H1 (cell line): ENCODE measurements at regions not wholly inside any gene's neighbourhood (a gene's known extent, or its start where the extent isn't known, plus 50 kb on each side); places are given as distances from the start of the nearest gene placed in this dataset.
"Not testable (repeated sequence)": the region's sequence is repeated elsewhere in the genome, so short reads cannot be mapped to it uniquely, and the experiment has no call there.

Experiments
- CTCF ChIA-PET: fragments of 300-600 bp; sonication (Branson Sonifier 250); formaldehyde crosslinking; loops from one replicate; lab custom pipeline; 2021; ENCODE audit not compliant: partially characterized antibody; lab: Charles Lee
- POLR2A ChIA-PET: fragments of 300-600 bp; sonication (Branson Sonifier 250); formaldehyde crosslinking; loops from one replicate; lab custom pipeline; 2021; ENCODE audit warnings: inconsistent platforms; ENCODE audit not compliant: partially characterized antibody; lab: Charles Lee
- DNase-seq, 2 experiments: peaks; one replicate each; pipeline versions ENCODE4 v3.0.0 to v3.0.0-alpha.2; 2010 to 2022; ENCODE audit warnings: low spot score in 2 of 2, low read depth in 1 of 2, mixed read lengths in 1 of 2
- FAIRE-seq: peaks from 2 replicates; lab custom pipeline; 2011; peaks lifted over from hg19 to GRCh38; lab: Jason Lieb, UNC
- H2AFZ ChIP-seq: 2 replicates; pipeline ENCODE4 v1.8.1; 2012; ENCODE audit warnings: low read length, inconsistent platforms
- H2AK5ac ChIP-seq: 2 replicates; pipeline ENCODE4 v1.6.1; 2013; ENCODE audit warnings: low read depth, low read length
- H2BK120ac ChIP-seq: replicated peaks from 2 replicates; pipeline ENCODE3; 2013; ENCODE audit warnings: low read depth, low read length, inconsistent platforms
- H2BK12ac ChIP-seq: 2 replicates; pipeline ENCODE4 v1.6.1; 2013; ENCODE audit warnings: low read depth, low read length
- H2BK15ac ChIP-seq: 2 replicates; pipeline ENCODE4 v1.6.1; 2013; ENCODE audit warnings: low read length
- H2BK20ac ChIP-seq: 2 replicates; pipeline ENCODE4 v1.6.1; 2013; ENCODE audit warnings: low read length
- H2BK5ac ChIP-seq: 2 replicates; pipeline ENCODE4 v1.6.1; 2013; ENCODE audit warnings: low read depth, low read length
- H3K14ac ChIP-seq: 2 replicates; pipeline ENCODE4 v1.6.1; 2013; ENCODE audit warnings: inconsistent platforms; ENCODE audit not compliant: insufficient read length
- H3K18ac ChIP-seq: 2 replicates; pipeline ENCODE4 v1.6.1; 2013; ENCODE audit warnings: low read length; ENCODE audit errors: extremely low read depth
- H3K23ac ChIP-seq: 2 replicates; pipeline ENCODE4 v1.6.1; 2013; ENCODE audit warnings: inconsistent platforms; ENCODE audit not compliant: insufficient read length
- H3K23me2 ChIP-seq: 2 replicates; pipeline ENCODE4 v1.6.1; 2013; ENCODE audit warnings: low read depth, low read length
- H3K27ac ChIP-seq: 2 replicates; pipeline ENCODE4 v1.6.1; 2011; ENCODE audit warnings: low read depth, low read length, inconsistent platforms
- H3K27me3 ChIP-seq, 4 experiments: replicated peaks in 1 of 4; 1 replicate in 1 of 4; 2 replicates in 3 of 4; pipeline versions ENCODE4 v1.6.1 to v1.8.1; 2011 to 2013; ENCODE audit warnings: low read length in 3 of 4, mild to moderate bottlenecking in 3 of 4, inconsistent platforms in 2 of 4, mixed read lengths in 2 of 4, moderate library complexity in 1 of 4; ENCODE audit not compliant: control insufficient read depth in 3 of 4, insufficient read depth in 3 of 4; ENCODE audit errors: extremely low read depth in 1 of 4
- H3K36me3 ChIP-seq, 4 experiments: 2 replicates each; pipeline versions ENCODE4 v1.6.1 to v1.8.1; 2011 to 2013; ENCODE audit warnings: mild to moderate bottlenecking in 4 of 4, low read length in 3 of 4, moderate library complexity in 2 of 4, control low read depth in 1 of 4, inconsistent platforms in 1 of 4; ENCODE audit not compliant: insufficient read depth in 4 of 4, control insufficient read depth in 2 of 4
- H3K4ac ChIP-seq: replicated peaks from 2 replicates; pipeline ENCODE3; 2013; ENCODE audit warnings: low read length, low read depth, mixed read lengths, inconsistent platforms; ENCODE audit not compliant: insufficient read length
- H3K4me1 ChIP-seq, 4 experiments: replicated peaks in 1 of 4; 1 replicate in 1 of 4; 2 replicates in 3 of 4; pipeline versions ENCODE4 v1.6.1 to v1.8.1; 2011 to 2013; ENCODE audit warnings: low read length in 3 of 4, inconsistent platforms in 2 of 4, mixed read lengths in 1 of 4; ENCODE audit not compliant: insufficient read depth in 4 of 4, control insufficient read depth in 3 of 4
- H3K4me2 ChIP-seq, 2 experiments: 2 replicates each; pipeline versions ENCODE4 v1.6.1 to v1.8.1; 2011 to 2013; ENCODE audit warnings: low read depth in 2 of 2, low read length in 2 of 2, control low read depth in 1 of 2, inconsistent platforms in 1 of 2, mild to moderate bottlenecking in 1 of 2; ENCODE audit not compliant: insufficient read depth in 1 of 2
- H3K4me3 ChIP-seq, 4 experiments: fragments of 200-600, 300-600 bp in 1 of 4; sonication (generic), shearing (Covaris generic), sonication (Bioruptor Twin) in 1 of 4; 2 replicates each; pipeline versions ENCODE4 v1.5.1 to v1.8.1; 2011 to 2016; ENCODE audit warnings: low read length in 4 of 4, low read depth in 3 of 4, control low read depth in 2 of 4, inconsistent platforms in 2 of 4, mild to moderate bottlenecking in 2 of 4, mixed read lengths in 1 of 4, moderate library complexity in 1 of 4; ENCODE audit not compliant: insufficient read depth in 2 of 4; ENCODE audit errors: extremely low read depth in 1 of 4
- H3K56ac ChIP-seq: replicated peaks from 2 replicates; pipeline ENCODE3; 2013; ENCODE audit warnings: low read depth, mild to moderate bottlenecking, mixed read lengths, low read length, inconsistent platforms; ENCODE audit not compliant: insufficient read length
- H3K79me1 ChIP-seq: 2 replicates; pipeline ENCODE4 v1.6.1; 2013; ENCODE audit warnings: low read depth, low read length, control low read depth
- H3K79me2 ChIP-seq, 2 experiments: 2 replicates each; pipeline versions ENCODE4 v1.6.1 to v1.8.1; 2012 to 2013; ENCODE audit warnings: low read length in 2 of 2, mild to moderate bottlenecking in 2 of 2, inconsistent platforms in 1 of 2; ENCODE audit not compliant: insufficient read depth in 2 of 2, control insufficient read depth in 1 of 2
- H3K9ac ChIP-seq, 4 experiments: replicated peaks in 1 of 4; 1 replicate in 1 of 4; 2 replicates in 3 of 4; pipeline versions ENCODE4 v1.6.1 to v1.8.1; 2011 to 2013; ENCODE audit warnings: low read depth in 3 of 4, low read length in 3 of 4, control low read depth in 2 of 4, mild to moderate bottlenecking in 2 of 4, moderate library complexity in 2 of 4, inconsistent platforms in 1 of 4; ENCODE audit errors: extremely low read depth in 1 of 4
- H3K9me3 ChIP-seq, 2 experiments: 2 replicates each; pipeline versions ENCODE4 v1.6.1 to v1.8.1; 2012 to 2013; ENCODE audit warnings: mild to moderate bottlenecking in 2 of 2, moderate library complexity in 2 of 2, control low read depth in 1 of 2, inconsistent platforms in 1 of 2, low read depth in 1 of 2, low read length in 1 of 2, mixed read lengths in 1 of 2; ENCODE audit not compliant: insufficient read depth in 2 of 2
- H4K20me1 ChIP-seq, 2 experiments: replicated peaks in 1 of 2; 2 replicates each; pipeline versions ENCODE3 to v1.8.1; 2011 to 2013; ENCODE audit warnings: inconsistent platforms in 2 of 2, low read length in 2 of 2, mild to moderate bottlenecking in 1 of 2; ENCODE audit not compliant: insufficient read depth in 2 of 2, control insufficient read depth in 1 of 2
- H4K5ac ChIP-seq: 2 replicates; pipeline ENCODE4 v1.6.1; 2013; ENCODE audit warnings: low read length, low read depth, mixed read lengths, inconsistent platforms; ENCODE audit not compliant: insufficient read length
- H4K8ac ChIP-seq: 2 replicates; pipeline ENCODE4 v1.8.0; 2013; ENCODE audit warnings: mild to moderate bottlenecking, moderate library complexity, low read length, inconsistent platforms; ENCODE audit not compliant: insufficient read depth; ENCODE audit errors: extremely low read depth
- H4K91ac ChIP-seq: replicated peaks from 2 replicates; pipeline ENCODE3; 2013; ENCODE audit warnings: low read length, mixed read lengths, inconsistent platforms; ENCODE audit not compliant: insufficient read length
- WGBS, 2 experiments: shearing (Covaris generic) in 1 of 2; methylation state at CpG; one replicate each; pipeline versions ENCODE4 v1.1.6 to v1.1.7; 2013 to 2015; ENCODE audit warnings: low lambda C conversion rate in 2 of 2, mixed read lengths in 2 of 2, inconsistent platforms in 1 of 2, low coverage in 1 of 2, missing lambda C conversion rate in 1 of 2; ENCODE audit not compliant: insufficient replicate concordance in 2 of 2, insufficient coverage in 1 of 2, insufficient read length in 1 of 2; ENCODE audit errors: extremely low coverage in 1 of 2, missing lambda C conversion rate in 1 of 2; 5-methylcytosine and 5-hydroxymethylcytosine counted together

GRCh38 chr22:12603833-12604232, 2924.2 kb upstream of the OR11H1 start:
- H3K23me2 ChIP-seq, H3K14ac ChIP-seq, H3K36me3 ChIP-seq, H3K4me1 ChIP-seq, H3K18ac ChIP-seq, H3K4me3 ChIP-seq, H2BK20ac ChIP-seq, DNase-seq, H3K27me3 ChIP-seq, H4K20me1 ChIP-seq, H2AK5ac ChIP-seq, H3K79me2 ChIP-seq, H4K5ac ChIP-seq, FAIRE-seq, H2BK15ac ChIP-seq, CTCF ChIA-PET, H3K79me1 ChIP-seq, H3K9ac ChIP-seq, POLR2A ChIA-PET, H4K91ac ChIP-seq, H3K27ac ChIP-seq, H2BK5ac ChIP-seq, H2AFZ ChIP-seq, H3K4me2 ChIP-seq, H3K56ac ChIP-seq, H2BK120ac ChIP-seq, H4K8ac ChIP-seq, H2BK12ac ChIP-seq, H3K4ac ChIP-seq, H3K23ac ChIP-seq: not testable (repeated sequence)
- peaks cover 45 to 53% of the 10 kb centered on the region in 2 experiments for H3K9me3 ChIP-seq

- H3K23me2 ChIP-seq, H3K4me1 ChIP-seq, H4K20me1 ChIP-seq, H2BK12ac ChIP-seq, H3K27ac ChIP-seq, H3K4me3 ChIP-seq, H3K79me2 ChIP-seq, H2BK20ac ChIP-seq, CTCF ChIA-PET, H2AK5ac ChIP-seq, H3K14ac ChIP-seq, H3K79me1 ChIP-seq, H3K18ac ChIP-seq, H4K5ac ChIP-seq, H4K91ac ChIP-seq, H2BK5ac ChIP-seq, H4K8ac ChIP-seq, H3K27me3 ChIP-seq, H3K4me2 ChIP-seq, H3K23ac ChIP-seq, H3K36me3 ChIP-seq, POLR2A ChIA-PET, DNase-seq, H3K56ac ChIP-seq, H3K4ac ChIP-seq, H2BK120ac ChIP-seq, FAIRE-seq, H2BK15ac ChIP-seq, H2AFZ ChIP-seq, H3K9ac ChIP-seq: not testable (repeated sequence)
- WGBS, 2 experiments: 70% methylated on average over 9 of the region's 9 CpGs; no CpG with 5 or more reads in 1 of the 2 experiments
- peaks cover 31 to 32% of the 10 kb centered on the region in 2 experiments for H3K9me3 ChIP-seq
Measured at GRCh38 chr22:12608454-12608853, 2919.5 kb upstream of the OR11H1 start.
